NCI-H82 treated with DMSO at 0.1 percent for 48 hours (cell line): ENCODE measurements at regions not wholly inside any gene's neighbourhood (a gene's known extent, or its start where the extent isn't known, plus 50 kb on each side); places are given as distances from the start of the nearest gene placed in this dataset.
"Not testable (repeated sequence)": the region's sequence is repeated elsewhere in the genome, so short reads cannot be mapped to it uniquely, and the experiment has no call there.

Source experiments
- DNase-seq: peaks from one replicate; lab custom pipeline; 2025; ENCODE audit not compliant: unreplicated experiment; lab: John Stamatoyannopoulos, UW

- DNase-seq, result no peak
These were observed 950.8 kb upstream of the GOT2 start for GRCh38 chr16:59684911-59685310.

GRCh38 chr16:59683709-59684108 is 949.6 kb upstream of the GOT2 start:
- no peak for DNase-seq

GRCh38 chr16:59665618-59666220 is 931.6 kb upstream of the GOT2 start:
- peak; percentile 67 for DNase-seq

- DNase-seq, result no peak
These were observed 924.5 kb upstream of the GOT2 start for GRCh38 chr16:59658572-59658971.

- no peak for DNase-seq
These were observed 920.9 kb upstream of the GOT2 start for GRCh38 chr16:59655031-59655430.

GRCh38 chr16:59654455-59654854 is 920.3 kb upstream of the GOT2 start:
- no peak for DNase-seq

- DNase-seq, result no peak
These were observed 917.5 kb upstream of the GOT2 start for GRCh38 chr16:59651662-59652061.

GRCh38 chr16:59645194-59645593 is 911.1 kb upstream of the GOT2 start:
- DNase-seq, result no peak

GRCh38 chr16:59635674-59636073 is 901.6 kb upstream of the GOT2 start:
- no peak for DNase-seq

GRCh38 chr16:59634951-59635350 is 900.8 kb upstream of the GOT2 start:
- DNase-seq, result no peak

GRCh38 chr16:59634004-59634579 is 900.0 kb upstream of the GOT2 start:
- no peak for DNase-seq

- DNase-seq, result no peak
These were observed 898.2 kb upstream of the GOT2 start for GRCh38 chr16:59632276-59632855.

- DNase-seq, result not testable (repeated sequence)
These were observed 890.3 kb upstream of the GOT2 start for GRCh38 chr16:59624381-59624780.

GRCh38 chr16:59614466-59615240 is 880.5 kb upstream of the GOT2 start:
- DNase-seq, result no peak

- DNase-seq, result not testable (repeated sequence)
These were observed 878.9 kb upstream of the GOT2 start for GRCh38 chr16:59612910-59613620.

- no peak for DNase-seq
These were observed 878.0 kb upstream of the GOT2 start for GRCh38 chr16:59612094-59612493.

- DNase-seq, result no peak
These were observed 877.4 kb upstream of the GOT2 start for GRCh38 chr16:59611556-59611955.

- DNase-seq, result no peak
These were observed 871.6 kb upstream of the GOT2 start for GRCh38 chr16:59605706-59606105.

- no peak for DNase-seq
These were observed 870.2 kb upstream of the GOT2 start for GRCh38 chr16:59604354-59604753.

- DNase-seq, result no peak
These were observed 867.3 kb upstream of the GOT2 start for GRCh38 chr16:59601452-59601851.

- no peak for DNase-seq
These were observed 863.2 kb upstream of the GOT2 start for GRCh38 chr16:59597269-59597668.
